Myocyte (in vitro differentiated cells): ENCODE measurements at regions not wholly inside any gene's neighbourhood (a gene's known extent, or its start where the extent isn't known, plus 50 kb on each side); places are given as distances from the start of the nearest gene placed in this dataset.

ENCODE experiments used
- DNase-seq: peaks from one replicate; pipeline ENCODE4 v3.0.0-alpha.2; 2012; ENCODE audit warnings: low read depth

DNA sequence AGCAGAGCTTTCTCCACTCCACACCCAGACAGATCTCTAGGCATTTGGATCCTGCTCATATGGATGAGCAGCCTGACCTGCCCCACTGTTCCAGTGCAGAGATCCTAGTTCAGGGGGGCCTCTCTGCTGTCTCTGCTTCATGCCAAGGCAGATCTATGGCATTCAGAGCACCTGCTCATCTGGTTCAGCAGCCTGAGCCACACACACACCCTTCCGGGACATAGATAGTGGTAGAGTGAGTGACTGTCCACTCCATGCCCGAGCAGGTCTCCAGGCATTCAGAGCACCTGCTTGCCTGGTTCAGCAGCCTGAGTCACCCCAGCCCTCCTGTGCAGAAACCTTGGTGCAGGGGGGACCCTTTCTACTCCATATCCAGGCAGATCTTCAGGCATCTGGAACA is 54.3 kb upstream of the ZNF800 start:
- DNase-seq: no peak
